Heart left ventricle (tissue), 13 donors: ENCODE measurements at regions not wholly inside any gene's neighbourhood (a gene's known extent, or its start where the extent isn't known, plus 50 kb on each side); places are given as distances from the start of the nearest gene placed in this dataset.

Experiments
- CTCF ChIP-seq, 12 donors: fragments of 200-600 bp; sonication (generic) in 4 of 12; IDR thresholded peaks; one replicate each; pipeline versions ENCODE4 v1.5.0 to v1.8.0; 2018 to 2022; ENCODE audit warnings: antibody characterized with exemption in 12 of 12, mild to moderate bottlenecking in 5 of 12
- POLR2A ChIP-seq, 2 donors: fragments of 450-650 bp; IDR thresholded peaks; one replicate each; pipeline ENCODE4 v1.6.1; 2017; ENCODE audit warnings: antibody characterized with exemption in 2 of 2, mild to moderate bottlenecking in 2 of 2, moderate library complexity in 2 of 2
- donor health status: ischemic (EF 13 %, LVEDD 7.1; RV severe dilation, severe dysfunction).
- donor health status: DM: no; HTN: yes; CAD: no.
- donor health status: DM: no; HTN: no; CAD: no.
- donor health status: ischemic (EF 25% LVEDD 6.9; RV normal size, moderate dysfunction).
- donor health status: ischemic (EF 25% LVEDD 5.7; RV mildly dilated, moderate dysfunction).
- donor health status: ischemic (EF 35%, LVEDD 5.7; RV mildly dilated, moderate dysfunction).
- donor health status: nonischemic (EF 11% LVEDD 7.7; RV severe dilation, severe dysfunction).
- donor health status: DM: yes; HTN: yes; CAD: no.
- donor health status: PGD.
- donor health status: ischemic (EF 29% LVEDD 5.4; RV normal size, mild dysfunction).
- donor health status: nonischemic (EF 23%, LVEDD 6.1; RV moderate dilation, normal function).

GRCh38 chr3:36302626-36303025 is 77.7 kb upstream of the STAC start:
- TF ChIP-seq CTCF (IDR thresholded peaks at IDR 0.05) = no peak
- TF ChIP-seq POLR2A (IDR thresholded peaks at IDR 0.05) = no peak
